ENCODE measurements at regions not wholly inside any gene's neighbourhood (a gene's known extent, or its start where the extent isn't known, plus 50 kb on each side); places are given as distances from the start of the nearest gene placed in this dataset.

- no peak overlapping the region for H3K14ac ChIP-seq (ENCODE audit: insufficient read length)
- no peak overlapping the region for H4K8ac ChIP-seq (ENCODE audit: extremely low read depth, insufficient read depth, low read length)
- no peaks in the 10 kb centered on the region for H3K23me2 ChIP-seq (ENCODE audit: low read depth, low read length)
- H2AK5ac ChIP-seq (ENCODE audit: low read depth, low read length), result no peak overlapping the region
- no peaks in the 10 kb centered on the region for H3K36me3 ChIP-seq (ENCODE audit: control insufficient read depth in 2 of 4, insufficient read depth in 4 of 4, low read length in 3 of 4)
- no peaks in the 10 kb centered on the region for H3K79me2 ChIP-seq (ENCODE audit: control insufficient read depth in 1 of 2, insufficient read depth in 2 of 2, low read length in 2 of 2)
- no peak overlapping the region for H2BK120ac ChIP-seq (replicated peaks; ENCODE audit: low read depth, low read length)
- H3K23ac ChIP-seq (ENCODE audit: insufficient read length), result no peak overlapping the region
- CTCF ChIA-PET (ENCODE audit: partially characterized antibody), result interaction anchor here (0.8 kb wide), 1 partner anchor 149 kb away, joined by 3 read pairs; no protein-coding TSS in a partner anchor
- no peak overlapping the region for H3K27ac ChIP-seq (ENCODE audit: low read depth, low read length)
- DNase-seq (ENCODE audit: low read depth in 1 of 2, low spot score in 2 of 2) (no peak), FAIRE-seq (no peak)
- no peak overlapping the region for H2BK15ac ChIP-seq (ENCODE audit: low read length)
- no peak overlapping the region for H3K4ac ChIP-seq (replicated peaks; ENCODE audit: insufficient read length, low read depth, low read length)
- H4K20me1 ChIP-seq (replicated peaks in 1 of 2; ENCODE audit: control insufficient read depth in 1 of 2, insufficient read depth in 2 of 2, low read length in 2 of 2), result no peaks in the 10 kb centered on the region
- no peak overlapping the region for H3K56ac ChIP-seq (replicated peaks; ENCODE audit: insufficient read length, low read depth, low read length)
- no peaks in the 10 kb centered on the region for H3K27me3 ChIP-seq (replicated peaks in 1 of 4; ENCODE audit: control insufficient read depth in 3 of 4, extremely low read depth in 1 of 4, insufficient read depth in 3 of 4, low read length in 3 of 4)
- H4K5ac ChIP-seq (ENCODE audit: insufficient read length, low read depth, low read length), result no peak overlapping the region
- H2AFZ ChIP-seq (ENCODE audit: low read length), result no peak overlapping the region
- H3K9me3 ChIP-seq (ENCODE audit: insufficient read depth in 2 of 2, low read depth in 1 of 2, low read length in 1 of 2), result peaks cover 7 to 13% of the 10 kb centered on the region in 2 experiments; a peak in 3 of 4 replicates
- H3K9ac ChIP-seq (replicated peaks in 1 of 4; ENCODE audit: extremely low read depth in 1 of 4, low read depth in 3 of 4, low read length in 3 of 4), result no peak overlapping the region
- H3K4me3 ChIP-seq (ENCODE audit: extremely low read depth in 1 of 4, insufficient read depth in 2 of 4, low read depth in 3 of 4, low read length in 4 of 4), result no peak overlapping the region
- no peak overlapping the region for H3K4me2 ChIP-seq (ENCODE audit: insufficient read depth in 1 of 2, low read depth in 2 of 2, low read length in 2 of 2)
- H2BK12ac ChIP-seq (ENCODE audit: low read depth, low read length), result no peak overlapping the region
- H3K18ac ChIP-seq (ENCODE audit: extremely low read depth, low read length), result no peak overlapping the region
- no peak overlapping the region for H2BK5ac ChIP-seq (ENCODE audit: low read depth, low read length)
- no peaks in the 10 kb centered on the region for H3K79me1 ChIP-seq (ENCODE audit: low read depth, low read length)
- H4K91ac ChIP-seq (replicated peaks; ENCODE audit: insufficient read length, low read length), result no peak overlapping the region
- H3K4me1 ChIP-seq (replicated peaks in 1 of 4; ENCODE audit: control insufficient read depth in 3 of 4, insufficient read depth in 4 of 4, low read length in 3 of 4), result no peaks in the 10 kb centered on the region
- 86% methylated on average over 3 of the region's 3 CpGs; no CpG with 5 or more reads in 1 of the 2 experiments for WGBS, 2 experiments (ENCODE audit: extremely low coverage in 1 of 2, insufficient coverage in 1 of 2, insufficient read length in 1 of 2, insufficient replicate concordance in 2 of 2, low coverage in 1 of 2, low lambda C conversion rate in 2 of 2, missing lambda C conversion rate in 1 of 2)
- H2BK20ac ChIP-seq (ENCODE audit: low read length), result no peak overlapping the region
- POLR2A ChIA-PET (ENCODE audit: partially characterized antibody), result no interaction called here
- TF ChIP-seq SAP30 (IDR thresholded peaks at IDR 0.05; ENCODE audit: insufficient read depth, insufficient replicate concordance, low read length), result no peak
These were observed 416.4 kb downstream of the TSHZ3 start for GRCh38 chr19:30932854-30933253.
